NT2/D1 (cell line): ENCODE measurements at regions not wholly inside any gene's neighbourhood (a gene's known extent, or its start where the extent isn't known, plus 50 kb on each side); places are given as distances from the start of the nearest gene placed in this dataset.

Experiments
- SUZ12 ChIP-seq: IDR thresholded peaks from 2 replicates; pipeline ENCODE4 v1.6.1; 2011; ENCODE audit not compliant: insufficient read length, insufficient read depth; ENCODE audit errors: extremely low read depth
- YY1 ChIP-seq: IDR thresholded peaks from 2 replicates; pipeline ENCODE4 v1.6.1; 2011; ENCODE audit not compliant: insufficient read length, insufficient read depth

DNA sequence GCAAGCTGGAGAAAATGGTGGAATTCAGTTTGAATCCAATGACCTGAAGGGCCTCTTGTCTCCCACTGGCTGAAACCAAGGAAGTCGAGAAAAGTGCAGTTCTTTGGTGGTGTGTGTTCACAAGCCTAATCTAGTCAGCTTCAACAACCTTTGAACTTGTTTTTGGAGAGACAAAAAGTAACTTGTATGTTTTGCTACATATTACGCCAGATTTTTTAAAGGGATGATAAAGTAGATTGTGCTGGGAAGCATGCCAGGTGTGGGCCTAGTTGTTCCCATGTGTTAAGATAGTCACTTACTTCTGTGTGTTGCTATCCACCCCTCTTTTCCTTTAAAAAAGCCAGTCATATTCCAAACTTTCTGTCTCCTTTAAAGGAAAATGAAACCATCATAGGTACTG is 79.7 kb upstream of the FAM3C start:
- TF ChIP-seq SUZ12 (no peak), YY1 (no peak)
